KMS-11 (cell line): ENCODE measurements at regions not wholly inside any gene's neighbourhood (a gene's known extent, or its start where the extent isn't known, plus 50 kb on each side); places are given as distances from the start of the nearest gene placed in this dataset.

ENCODE experiments used
- H2AFZ ChIP-seq: fragments of 200-600 bp; sonication (generic); 2 replicates; pipeline ENCODE4 v1.6.1; 2016; ENCODE audit warnings: antibody characterized with exemption, mixed run types, low read depth
- H3K27ac ChIP-seq: fragments of 200-600 bp; sonication (generic); 2 replicates; pipeline ENCODE4 v1.6.1; 2016; ENCODE audit warnings: mild to moderate bottlenecking, mixed run types
- H3K27me3 ChIP-seq: fragments of 200-600 bp; sonication (generic); 2 replicates; pipeline ENCODE4 v1.6.1; 2017; ENCODE audit warnings: mild to moderate bottlenecking, low read depth, mixed run types, moderate library complexity; ENCODE audit not compliant: insufficient read depth
- H3K36me3 ChIP-seq: fragments of 200-600 bp; sonication (generic); 2 replicates; pipeline ENCODE4 v1.6.1; 2017; ENCODE audit warnings: mild to moderate bottlenecking, mixed run types; ENCODE audit not compliant: insufficient read depth
- H3K4me1 ChIP-seq: fragments of 200-600 bp; sonication (generic); 2 replicates; pipeline ENCODE4 v1.6.1; 2016; ENCODE audit warnings: mild to moderate bottlenecking, low read depth, mixed run types; ENCODE audit not compliant: poor library complexity, severe bottlenecking
- H3K4me2 ChIP-seq: fragments of 200-600 bp; sonication (generic); 2 replicates; pipeline ENCODE4 v1.7.0; 2016; ENCODE audit warnings: mild to moderate bottlenecking, mixed run types
- H3K4me3 ChIP-seq: fragments of 200-600 bp; sonication (generic); IDR thresholded peaks from 2 replicates; pipeline ENCODE4 v1.6.1; 2017; ENCODE audit warnings: low read depth, low read length, mixed read lengths; ENCODE audit not compliant: insufficient read depth
- H3K79me2 ChIP-seq: fragments of 200-600 bp; sonication (generic); 2 replicates; pipeline ENCODE4 v1.6.1; 2016; ENCODE audit warnings: low read depth, mixed run types; ENCODE audit not compliant: insufficient read depth
- H3K9ac ChIP-seq: fragments of 200-600 bp; sonication (generic); 2 replicates; pipeline ENCODE4 v1.6.1; 2016; ENCODE audit warnings: mild to moderate bottlenecking, mixed run types
- H4K20me1 ChIP-seq: fragments of 200-600 bp; sonication (generic); 2 replicates; pipeline ENCODE4 v1.6.1; 2016; ENCODE audit warnings: mild to moderate bottlenecking, mixed run types; ENCODE audit not compliant: insufficient read depth
- CTCF ChIP-seq: fragments of 200-600 bp; sonication (generic); conservative IDR thresholded peaks from 2 replicates; pipeline ENCODE4 v1.6.1; 2017; ENCODE audit warnings: low read depth, mild to moderate bottlenecking, antibody characterized with exemption, low read length, moderate library complexity, mixed read lengths

DNA sequence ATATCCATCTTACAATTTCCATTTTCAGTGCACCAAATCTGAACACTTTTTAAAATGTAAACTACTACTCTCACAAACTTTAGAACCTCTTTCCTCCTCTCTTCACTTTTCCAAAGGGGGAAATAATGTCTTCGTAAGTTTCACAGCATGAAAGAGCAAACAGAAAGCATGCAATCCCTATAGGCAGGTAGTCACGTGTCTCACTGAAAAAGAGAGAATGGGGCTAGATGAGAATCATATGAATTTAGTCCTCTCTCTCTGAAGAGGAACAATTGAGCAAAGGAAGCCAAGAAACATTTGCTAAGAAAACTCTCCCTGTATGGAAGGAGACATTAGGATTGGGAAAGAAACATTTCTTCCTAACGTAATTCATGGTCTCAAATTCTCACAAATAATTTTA is 613.9 kb downstream of the PLA2G4A start:
- Histone ChIP-seq H3K4me2 (no peak overlapping the region), H3K27ac (no peak overlapping the region), H2AFZ (no peak overlapping the region), H4K20me1 (no peaks in the 10 kb centered on the region), H3K36me3 (no peaks in the 10 kb centered on the region), H3K9ac (no peak overlapping the region), H3K27me3 (no peaks in the 10 kb centered on the region), H3K4me1 (no peaks in the 10 kb centered on the region), H3K4me3 (no peak overlapping the region), H3K79me2 (no peaks in the 10 kb centered on the region)
- no peak for TF ChIP-seq CTCF

DNA sequence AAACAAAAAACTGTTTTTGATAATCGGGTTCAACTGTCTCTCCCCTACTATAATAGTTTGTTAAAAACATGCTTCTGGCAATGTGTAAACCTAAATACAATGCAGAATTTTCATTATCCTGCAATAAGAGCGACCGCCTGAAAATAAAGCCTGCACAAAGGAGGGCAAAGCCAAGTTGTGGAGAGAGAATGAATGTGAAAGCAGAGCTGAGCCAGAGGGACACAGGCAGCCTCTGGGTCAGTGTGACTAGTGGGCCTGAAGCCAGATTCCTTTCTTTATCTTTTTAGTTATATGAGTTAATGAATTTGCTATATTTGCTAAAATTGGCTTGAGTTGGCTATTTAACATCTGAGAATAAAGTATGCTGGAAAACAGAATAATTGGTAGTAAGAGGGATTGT is 615.2 kb downstream of the PLA2G4A start:
- Histone ChIP-seq H3K27me3 (no peaks in the 10 kb centered on the region), H4K20me1 (no peaks in the 10 kb centered on the region), H2AFZ (no peak overlapping the region), H3K36me3 (no peaks in the 10 kb centered on the region), H3K4me2 (no peak overlapping the region), H3K27ac (no peak overlapping the region), H3K4me3 (no peak overlapping the region), H3K4me1 (no peaks in the 10 kb centered on the region), H3K79me2 (no peaks in the 10 kb centered on the region), H3K9ac (no peak overlapping the region)
- no peak for TF ChIP-seq CTCF

- Histone ChIP-seq H3K4me3 (no peak overlapping the region), H3K79me2 (no peaks in the 10 kb centered on the region), H3K4me1 (no peaks in the 10 kb centered on the region), H3K36me3 (no peaks in the 10 kb centered on the region), H3K9ac (no peak overlapping the region), H2AFZ (no peak overlapping the region), H3K27ac (no peak overlapping the region), H4K20me1 (no peaks in the 10 kb centered on the region), H3K27me3 (no peaks in the 10 kb centered on the region), H3K4me2 (no peak overlapping the region)
- no peak for TF ChIP-seq CTCF
These were observed 616.3 kb downstream of the PLA2G4A start for GRCh38 chr1:187445066-187445465.

DNA sequence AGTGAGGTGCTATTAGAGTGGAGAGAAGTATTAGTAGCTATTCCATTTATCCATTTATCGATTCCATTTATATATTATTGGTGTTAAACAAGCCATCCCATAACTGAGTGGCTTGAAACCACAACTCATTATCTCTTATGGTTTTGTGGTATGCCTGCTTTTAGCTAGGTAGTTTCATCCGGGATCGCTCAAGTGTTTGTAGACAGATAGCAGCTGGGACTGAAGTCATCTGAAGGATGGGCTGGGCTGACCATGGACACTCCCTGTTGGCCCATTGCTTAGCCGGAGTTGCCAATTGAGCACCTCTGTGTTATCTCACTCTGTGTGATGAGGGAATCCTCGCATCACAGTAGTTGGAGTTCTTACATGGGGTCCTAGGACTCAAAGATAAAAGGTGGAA is 622.5 kb downstream of the PLA2G4A start:
- no peaks in the 10 kb centered on the region for H4K20me1 ChIP-seq
- no peaks in the 10 kb centered on the region for H3K27me3 ChIP-seq
- peak overlapping the region; percentile 17; the same call in 1 of the 2 replicates for H3K4me2 ChIP-seq
- H3K36me3 ChIP-seq: no peaks in the 10 kb centered on the region
- peaks cover 16% of the 10 kb centered on the region for H3K4me1 ChIP-seq
- no peak overlapping the region for H3K9ac ChIP-seq
- no peak overlapping the region for H3K27ac ChIP-seq
- H3K4me3 ChIP-seq: no peak overlapping the region
- no peaks in the 10 kb centered on the region for H3K79me2 ChIP-seq
- no peak overlapping the region for H2AFZ ChIP-seq
- no peak for TF ChIP-seq CTCF
